ENCODE measurements at regions not wholly inside any gene's neighbourhood (a gene's known extent, or its start where the extent isn't known, plus 50 kb on each side); places are given as distances from the start of the nearest gene placed in this dataset.
"Not testable (repeated sequence)": the region's sequence is repeated elsewhere in the genome, so short reads cannot be mapped to it uniquely, and the experiment has no call there.

DNA sequence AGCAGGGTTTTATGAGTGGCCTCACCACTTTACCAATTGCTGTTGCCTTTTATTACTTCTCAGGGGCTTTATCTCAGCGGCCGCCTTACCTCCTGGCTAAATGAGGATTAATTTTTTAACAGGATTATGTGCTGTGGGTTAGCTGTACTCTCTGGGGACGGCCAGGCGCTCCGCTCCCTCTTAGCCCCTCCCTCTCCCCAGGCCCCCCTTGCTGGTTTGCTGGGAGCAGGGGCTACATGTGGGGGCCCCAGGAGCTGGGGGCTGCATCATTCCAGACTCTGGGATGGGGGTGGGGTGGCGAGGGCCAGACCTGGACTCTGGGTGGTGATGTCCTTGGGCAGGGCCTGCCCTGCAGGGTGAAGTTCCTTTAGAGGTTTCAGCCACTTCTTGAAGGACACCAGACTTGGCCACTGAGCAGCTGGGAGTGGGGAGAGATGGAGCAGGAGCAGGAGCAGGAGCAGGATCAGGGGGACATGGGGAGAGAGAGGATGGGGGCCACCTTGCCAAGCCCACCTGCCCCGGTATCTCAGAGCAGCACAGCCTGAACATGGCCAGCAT lies 196.1 kb downstream of the GOLGA6L6 start:
- Histone ChIP-seq H3K4me3 (no peak overlapping the region), H3K9me3 (no peaks in the 10 kb centered on the region), H3K4me1 (no peaks in the 10 kb centered on the region), H3K27me3 (no peaks in the 10 kb centered on the region), H3K27ac (no peak overlapping the region), H3K36me3 (ENCODE audit: low read depth, missing control alignments) (no peaks in the 10 kb centered on the region)
- no peak for DNase-seq
- intact Hi-C loops (cut with DNase I; ENCODE audit: low total_unique reads): loop anchor here (10.0 kb wide), 1 partner anchor 49 kb away; no protein-coding TSS in a partner anchor
- TF ChIP-seq, protein P1, sequence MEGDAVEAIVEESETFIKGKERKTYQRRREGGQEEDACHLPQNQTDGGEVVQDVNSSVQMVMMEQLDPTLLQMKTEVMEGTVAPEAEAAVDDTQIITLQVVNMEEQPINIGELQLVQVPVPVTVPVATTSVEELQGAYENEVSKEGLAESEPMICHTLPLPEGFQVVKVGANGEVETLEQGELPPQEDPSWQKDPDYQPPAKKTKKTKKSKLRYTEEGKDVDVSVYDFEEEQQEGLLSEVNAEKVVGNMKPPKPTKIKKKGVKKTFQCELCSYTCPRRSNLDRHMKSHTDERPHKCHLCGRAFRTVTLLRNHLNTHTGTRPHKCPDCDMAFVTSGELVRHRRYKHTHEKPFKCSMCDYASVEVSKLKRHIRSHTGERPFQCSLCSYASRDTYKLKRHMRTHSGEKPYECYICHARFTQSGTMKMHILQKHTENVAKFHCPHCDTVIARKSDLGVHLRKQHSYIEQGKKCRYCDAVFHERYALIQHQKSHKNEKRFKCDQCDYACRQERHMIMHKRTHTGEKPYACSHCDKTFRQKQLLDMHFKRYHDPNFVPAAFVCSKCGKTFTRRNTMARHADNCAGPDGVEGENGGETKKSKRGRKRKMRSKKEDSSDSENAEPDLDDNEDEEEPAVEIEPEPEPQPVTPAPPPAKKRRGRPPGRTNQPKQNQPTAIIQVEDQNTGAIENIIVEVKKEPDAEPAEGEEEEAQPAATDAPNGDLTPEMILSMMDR (IDR thresholded peaks at IDR 0.05): no peak
- TF ChIP-seq POLR2A (IDR thresholded peaks at IDR 0.05): no peak
- 65 to 89% methylated on average over 6 to 7 of the region's 7 CpGs for WGBS, 2 donors

DNA sequence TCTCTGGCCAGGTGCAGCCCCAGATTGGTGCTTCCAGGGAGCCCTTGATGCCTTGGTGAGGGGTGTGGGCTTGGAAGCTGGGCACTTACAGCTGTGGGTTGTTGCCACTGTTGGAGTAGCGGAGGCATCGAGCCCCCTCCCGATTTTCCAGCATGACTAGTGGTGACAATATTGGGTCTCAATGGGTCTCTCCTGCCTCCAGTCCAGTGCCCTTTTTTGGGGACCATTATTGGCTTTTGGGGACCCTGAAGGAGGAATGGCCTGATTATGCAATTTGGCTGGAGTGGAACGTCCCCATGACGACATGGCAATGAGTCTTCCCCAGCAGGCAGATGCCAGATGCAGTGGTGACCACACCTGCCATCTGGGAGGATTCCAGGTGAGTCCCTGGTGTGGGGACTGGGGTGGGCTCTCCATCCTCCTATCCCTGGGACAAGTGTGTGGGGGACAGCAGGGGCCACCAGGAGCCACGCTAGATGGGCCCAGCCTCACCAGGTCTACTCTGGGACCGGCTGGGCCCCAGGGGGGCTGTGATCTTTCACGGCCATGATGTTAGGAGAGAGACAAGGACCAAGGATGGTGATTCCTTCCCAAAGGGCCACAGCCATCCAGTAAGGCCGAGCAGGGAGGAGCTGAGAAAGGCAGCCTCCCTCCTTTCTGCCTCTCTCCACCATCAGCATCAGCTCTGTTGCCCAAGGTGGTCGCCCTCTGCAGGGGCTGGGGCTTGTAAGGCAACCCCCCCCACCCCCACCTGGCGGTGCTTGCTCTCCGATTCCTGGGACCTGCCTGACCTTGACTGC lies 196.8 kb downstream of the GOLGA6L6 start:
- no peak for DNase-seq
- no peaks in the 10 kb centered on the region for H3K9me3 ChIP-seq
- no peaks in the 10 kb centered on the region for H3K36me3 ChIP-seq (ENCODE audit: low read depth, missing control alignments)
- intact Hi-C loops (cut with DNase I; ENCODE audit: low total_unique reads): loop anchor here (10.0 kb wide), 1 partner anchor 50 kb away; no protein-coding TSS in a partner anchor
- H3K27me3 ChIP-seq: no peaks in the 10 kb centered on the region
- no peaks in the 10 kb centered on the region for H3K4me1 ChIP-seq
- WGBS, 2 donors: 83 to 85% methylated on average over 12 of the region's 12 CpGs
- H3K4me3 ChIP-seq: no peak overlapping the region
- TF ChIP-seq POLR2A (IDR thresholded peaks at IDR 0.05): no peak
- TF ChIP-seq, protein P1 (IDR thresholded peaks at IDR 0.05): no peak
- no peak overlapping the region for H3K27ac ChIP-seq

DNA sequence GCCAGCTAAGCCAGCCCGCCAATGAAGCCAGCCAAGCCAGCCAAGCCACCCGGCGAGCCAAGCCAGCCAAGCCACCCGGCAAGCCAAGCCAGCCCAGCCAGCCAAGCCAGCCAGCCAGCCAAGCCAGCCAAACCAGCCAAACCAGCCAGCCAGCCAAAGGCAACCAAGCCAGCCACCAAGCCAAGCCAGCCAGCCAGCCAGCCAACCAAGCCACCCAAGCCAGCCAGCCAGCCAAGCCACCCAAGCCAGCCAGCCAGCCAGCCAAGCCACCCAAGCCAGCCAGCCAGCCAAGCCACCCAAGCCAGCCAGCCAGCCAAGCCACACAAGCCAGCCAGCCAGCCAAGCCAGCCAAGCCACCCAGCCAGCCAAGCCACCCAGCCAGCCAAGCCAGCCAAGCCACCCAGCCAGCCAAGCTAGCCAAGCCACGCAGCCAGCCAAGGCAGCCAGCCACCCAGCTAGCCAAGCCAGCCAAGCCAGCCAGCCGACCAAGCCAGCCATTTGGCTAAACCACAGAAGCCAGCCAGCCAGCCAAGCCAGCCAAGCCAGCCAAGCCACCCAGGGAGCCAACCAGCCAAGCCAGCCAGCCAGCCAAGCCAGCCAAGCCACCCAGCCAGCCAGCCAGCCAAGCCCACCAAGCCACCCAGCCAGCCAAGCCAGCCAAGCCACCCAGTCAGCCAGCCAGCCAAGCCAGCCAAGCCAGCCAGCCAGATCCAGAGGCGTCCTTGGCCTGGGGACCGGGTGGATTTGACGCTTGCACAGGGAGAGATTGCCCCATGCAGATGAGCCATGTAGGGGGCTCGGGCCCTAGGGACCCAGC lies 198.0 kb downstream of the GOLGA6L6 start:
- H3K4me1 ChIP-seq; H3K9me3 ChIP-seq; H3K4me3 ChIP-seq; H3K36me3 ChIP-seq (ENCODE audit: low read depth, missing control alignments); DNase-seq; H3K27ac ChIP-seq; H3K27me3 ChIP-seq: not testable (repeated sequence)
- WGBS, 2 donors: 78 to 100% methylated on average over 2 to 9 of the region's 10 CpGs
- intact Hi-C loops (cut with DNase I; ENCODE audit: low total_unique reads): loop anchor here (10.0 kb wide), 1 partner anchor 51 kb away; no protein-coding TSS in a partner anchor

DNA sequence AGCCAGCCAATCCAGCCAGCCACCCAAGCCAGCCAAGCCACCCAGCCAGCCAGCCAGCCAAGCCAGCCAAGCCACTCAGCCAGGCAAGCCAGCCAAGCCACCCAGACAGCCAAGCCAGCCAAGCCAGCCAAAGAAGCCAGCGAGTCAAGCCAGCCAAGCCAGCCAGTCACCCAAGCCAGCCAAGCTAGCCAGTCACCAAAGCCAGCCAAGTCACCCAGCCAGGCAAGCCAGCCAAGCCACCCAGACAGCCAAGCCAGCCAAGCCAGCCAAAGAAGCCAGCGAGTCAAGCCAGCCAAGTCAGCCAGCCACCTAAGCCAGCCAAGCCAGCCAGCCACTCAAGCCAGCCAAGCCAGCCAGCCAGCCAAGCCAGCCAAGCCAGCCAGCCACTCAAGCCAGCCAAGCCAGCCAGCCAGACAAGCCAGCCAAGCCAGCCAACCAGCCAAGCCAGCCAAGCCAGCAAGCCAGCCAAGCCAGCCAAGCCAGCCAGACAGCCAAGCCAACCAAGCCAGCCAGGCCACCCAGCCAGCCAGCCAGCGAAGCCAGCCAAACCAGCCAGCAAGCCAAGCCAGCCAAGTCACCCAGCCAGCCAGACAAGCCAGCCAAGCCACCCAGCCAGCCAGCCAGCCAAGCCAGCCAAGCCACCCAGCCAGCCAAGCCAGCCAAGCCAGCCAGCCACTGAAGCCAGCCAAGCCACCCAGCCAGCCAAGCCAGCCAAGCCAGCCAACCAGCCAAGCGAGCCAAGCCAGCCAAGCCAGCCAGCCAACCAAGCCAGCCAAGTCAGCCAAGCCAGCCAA lies 198.8 kb downstream of the GOLGA6L6 start:
- H3K9me3 ChIP-seq; H3K36me3 ChIP-seq (ENCODE audit: low read depth, missing control alignments); H3K4me3 ChIP-seq; H3K27ac ChIP-seq; H3K4me1 ChIP-seq; H3K27me3 ChIP-seq; DNase-seq: not testable (repeated sequence)
- intact Hi-C loops (cut with DNase I; ENCODE audit: low total_unique reads): loop anchor here (10.0 kb wide), 1 partner anchor 52 kb away; no protein-coding TSS in a partner anchor
- WGBS, 2 donors: 71 to 76% methylated on average over 1 to 4 of the region's 4 CpGs

DNA sequence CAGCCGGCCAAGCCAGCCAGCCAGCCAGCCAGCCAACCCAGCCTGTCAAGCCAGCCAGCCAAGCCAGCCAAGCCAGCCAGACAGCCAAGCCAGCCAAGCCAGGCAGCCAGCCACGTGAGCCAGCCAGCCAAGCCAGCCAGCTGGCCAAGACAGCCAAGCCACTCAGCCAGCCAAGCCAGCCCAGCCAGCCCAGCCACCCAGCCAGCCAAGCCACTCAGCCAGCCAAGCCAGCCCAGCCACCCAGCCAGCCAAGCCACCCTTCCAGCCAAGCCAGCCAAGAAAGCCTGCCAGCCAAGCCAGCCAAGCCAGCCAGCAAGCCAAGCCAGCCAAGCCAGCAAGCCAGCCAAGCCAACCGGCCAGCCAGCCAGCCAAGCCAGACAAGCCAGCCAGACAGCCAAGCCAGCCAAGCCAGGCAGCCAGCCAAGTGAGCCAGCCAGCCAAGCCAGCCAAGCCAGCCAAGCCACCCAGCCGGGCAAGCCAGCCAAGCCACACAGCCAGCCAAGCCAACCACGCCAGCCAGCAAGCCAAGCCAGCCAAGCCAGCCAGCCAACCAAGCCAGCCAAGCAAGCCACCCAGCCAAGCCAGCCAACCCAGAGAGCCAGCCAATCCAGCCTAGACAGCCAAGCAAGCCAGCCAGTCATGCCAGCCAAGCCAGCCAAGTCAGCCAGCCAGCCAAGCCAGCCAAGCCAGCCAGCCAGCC lies 199.5 kb downstream of the GOLGA6L6 start:
- no peak overlapping the region for H3K4me3 ChIP-seq
- no peak for TF ChIP-seq POLR2A (IDR thresholded peaks at IDR 0.05)
- TF ChIP-seq, protein P1 (IDR thresholded peaks at IDR 0.05): no peak
- intact Hi-C loops (cut with DNase I; ENCODE audit: low total_unique reads): loop anchor here (10.0 kb wide), 1 partner anchor 53 kb away; no protein-coding TSS in a partner anchor
- 50 to 63% methylated on average over 4 to 5 of the region's 5 CpGs for WGBS, 2 donors
- no peaks in the 10 kb centered on the region for H3K36me3 ChIP-seq (ENCODE audit: low read depth, missing control alignments)
- no peaks in the 10 kb centered on the region for H3K4me1 ChIP-seq
- no peak for DNase-seq
- no peak overlapping the region for H3K27ac ChIP-seq
- H3K27me3 ChIP-seq: no peaks in the 10 kb centered on the region
- H3K9me3 ChIP-seq: no peaks in the 10 kb centered on the region
